EH (cell line): ENCODE measurements at regions not wholly inside any gene's neighbourhood (a gene's known extent, or its start where the extent isn't known, plus 50 kb on each side); places are given as distances from the start of the nearest gene placed in this dataset.
A peak's percentile ranks its signal among the peaks of the same experiment; 100 is the strongest.

Experiments
- DNase-seq: peaks from one replicate; pipeline ENCODE4 v3.0.0-alpha.2; 2015; ENCODE audit warnings: low read depth

- DNase-seq = no peak
Observed at GRCh38 chr9:38226491-38226951, 157.5 kb upstream of the SHB start.

GRCh38 chr9:38224941-38225340 is 155.9 kb upstream of the SHB start:
- no peak for DNase-seq

GRCh38 chr9:38216572-38216971 is 147.5 kb upstream of the SHB start:
- DNase-seq = no peak

- DNase-seq = no peak
Observed at GRCh38 chr9:38215465-38215864, 146.4 kb upstream of the SHB start.

GRCh38 chr9:38214432-38214831 is 145.4 kb upstream of the SHB start:
- DNase-seq = no peak

- DNase-seq = no peak
Observed at GRCh38 chr9:38213631-38214299, 144.7 kb upstream of the SHB start.

GRCh38 chr9:38212016-38212415 is 143.0 kb upstream of the SHB start:
- no peak for DNase-seq

GRCh38 chr9:38211002-38211401 is 142.0 kb upstream of the SHB start:
- no peak for DNase-seq

GRCh38 chr9:38208206-38208901 is 139.3 kb upstream of the SHB start:
- no peak for DNase-seq

GRCh38 chr9:38207247-38207778 is 138.3 kb upstream of the SHB start:
- no peak for DNase-seq

GRCh38 chr9:38205279-38205678 is 136.3 kb upstream of the SHB start:
- DNase-seq = peak; percentile 18

GRCh38 chr9:38202336-38202938 is 133.4 kb upstream of the SHB start:
- DNase-seq = no peak

GRCh38 chr9:38201844-38202243 is 132.8 kb upstream of the SHB start:
- no peak for DNase-seq

GRCh38 chr9:38200431-38200830 is 131.4 kb upstream of the SHB start:
- no peak for DNase-seq

GRCh38 chr9:38198140-38198539 is 129.1 kb upstream of the SHB start:
- no peak for DNase-seq

GRCh38 chr9:38196714-38197113 is 127.7 kb upstream of the SHB start:
- peak; percentile 18 for DNase-seq

GRCh38 chr9:38195737-38196161 is 126.7 kb upstream of the SHB start:
- no peak for DNase-seq

- no peak for DNase-seq
Observed at GRCh38 chr9:38194870-38195269, 125.8 kb upstream of the SHB start.

- DNase-seq = no peak
Observed at GRCh38 chr9:38192731-38193265, 123.8 kb upstream of the SHB start.

- no peak for DNase-seq
Observed at GRCh38 chr9:38186404-38187115, 117.5 kb upstream of the SHB start.

- DNase-seq = no peak
Observed at GRCh38 chr9:38185647-38186403, 116.8 kb upstream of the SHB start.
